Nephron progenitor cell (in vitro differentiated cells): ENCODE measurements at regions not wholly inside any gene's neighbourhood (a gene's known extent, or its start where the extent isn't known, plus 50 kb on each side); places are given as distances from the start of the nearest gene placed in this dataset.

ENCODE experiments used
- DNase-seq: peaks from one replicate; pipeline ENCODE4 v3.0.0; 2021
- H3K27ac Mint-ChIP-seq: 2 replicates; pipeline ENCODE4 v1.8.0; 2021; ENCODE audit warnings: mild to moderate bottlenecking, moderate library complexity, mixed read lengths
- H3K27me3 Mint-ChIP-seq: 2 replicates; pipeline ENCODE4 v1.8.0; 2021; ENCODE audit warnings: mild to moderate bottlenecking, low read depth, mixed read lengths; ENCODE audit not compliant: poor library complexity
- H3K36me3 Mint-ChIP-seq: 2 replicates; pipeline ENCODE4 v1.8.0; 2021; ENCODE audit warnings: low read depth, mixed read lengths
- H3K4me1 Mint-ChIP-seq: 2 replicates; pipeline ENCODE4 v1.8.0; 2021; ENCODE audit warnings: mixed read lengths
- H3K4me3 Mint-ChIP-seq: 2 replicates; pipeline ENCODE4 v1.8.0; 2021; ENCODE audit warnings: mild to moderate bottlenecking, moderate library complexity, mixed read lengths
- H3K9me3 Mint-ChIP-seq: 2 replicates; pipeline ENCODE4 v1.8.0; 2021; ENCODE audit warnings: mild to moderate bottlenecking, moderate library complexity, mixed read lengths
- CTCF ChIP-seq: fragments of 200-600 bp; sonication (generic); IDR thresholded peaks from 2 replicates; pipeline ENCODE4 v1.5.0; 2021; ENCODE audit warnings: antibody characterized with exemption

- H3K27ac Mint-ChIP-seq: no peak overlapping the region
- no peak for DNase-seq
- H3K27me3 Mint-ChIP-seq: no peaks in the 10 kb centered on the region
- no peak for TF ChIP-seq CTCF
- peaks cover 17% of the 10 kb centered on the region for H3K36me3 Mint-ChIP-seq
- H3K4me1 Mint-ChIP-seq: no peaks in the 10 kb centered on the region
- H3K4me3 Mint-ChIP-seq: no peak overlapping the region
- H3K9me3 Mint-ChIP-seq: peaks cover 36% of the 10 kb centered on the region
Observed at GRCh38 chr7:13105209-13105608, 417.8 kb downstream of the ARL4A start.

- Mint-ChIP-seq H3K9me3 (peaks cover 35% of the 10 kb centered on the region), H3K27ac (no peak overlapping the region), H3K4me3 (no peak overlapping the region), H3K36me3 (peaks cover 17% of the 10 kb centered on the region), H3K27me3 (no peaks in the 10 kb centered on the region), H3K4me1 (no peaks in the 10 kb centered on the region)
- DNase-seq: no peak
- no peak for TF ChIP-seq CTCF
Observed at GRCh38 chr7:13106513-13106912, 419.1 kb downstream of the ARL4A start.

GRCh38 chr7:13107291-13107690, 419.9 kb downstream of the ARL4A start:
- Mint-ChIP-seq H3K27ac (no peak overlapping the region), H3K27me3 (no peaks in the 10 kb centered on the region), H3K9me3 (peaks cover 31% of the 10 kb centered on the region), H3K4me1 (no peaks in the 10 kb centered on the region), H3K36me3 (peaks cover 17% of the 10 kb centered on the region), H3K4me3 (no peak overlapping the region)
- no peak for DNase-seq
- TF ChIP-seq CTCF: no peak

- H3K27me3 Mint-ChIP-seq: no peaks in the 10 kb centered on the region
- H3K36me3 Mint-ChIP-seq: peaks cover 17% of the 10 kb centered on the region
- H3K4me3 Mint-ChIP-seq: no peak overlapping the region
- no peaks in the 10 kb centered on the region for H3K4me1 Mint-ChIP-seq
- H3K27ac Mint-ChIP-seq: peak overlapping the region; percentile 2
- DNase-seq: no peak
- no peak for TF ChIP-seq CTCF
- H3K9me3 Mint-ChIP-seq: peaks cover 37% of the 10 kb centered on the region
Observed at GRCh38 chr7:13108061-13108460, 420.6 kb downstream of the ARL4A start.

- Mint-ChIP-seq H3K27ac (no peak overlapping the region), H3K27me3 (no peaks in the 10 kb centered on the region), H3K4me1 (no peaks in the 10 kb centered on the region), H3K4me3 (no peak overlapping the region), H3K9me3 (peaks cover 30% of the 10 kb centered on the region), H3K36me3 (peaks cover 10% of the 10 kb centered on the region)
- DNase-seq: no peak
- no peak for TF ChIP-seq CTCF
Observed at GRCh38 chr7:13109201-13109600, 421.8 kb downstream of the ARL4A start.

- H3K27me3 Mint-ChIP-seq: no peaks in the 10 kb centered on the region
Observed at GRCh38 chr7:13110107-13110506, 422.7 kb downstream of the ARL4A start.

More at GRCh38 chr7:13110107-13110506, 422.7 kb downstream of the ARL4A start:
- Mint-ChIP-seq H3K4me3 (no peak overlapping the region), H3K27ac (no peak overlapping the region), H3K4me1 (peaks cover 5% of the 10 kb centered on the region), H3K36me3 (peaks cover 8% of the 10 kb centered on the region), H3K9me3 (peaks cover 21% of the 10 kb centered on the region)
- no peak for TF ChIP-seq CTCF
- no peak for DNase-seq
